ENCODE measurements at regions not wholly inside any gene's neighbourhood (a gene's known extent, or its start where the extent isn't known, plus 50 kb on each side); places are given as distances from the start of the nearest gene placed in this dataset.

- no peak for TF ChIP-seq ZSCAN18 (CRISPR knock-in tag; IDR thresholded peaks at IDR 0.05)
- TF ChIP-seq FOXJ3 (CRISPR knock-in tag; IDR thresholded peaks at IDR 0.05; ENCODE audit: borderline replicate concordance), result no peak
- Mint-ChIP-seq H3K36me3 (peaks cover 12% of the 10 kb centered on the region; the same call in 1 of the 2 replicates), H3K27ac (no peak overlapping the region), H3K9me3 (no peaks in the 10 kb centered on the region), H3K27me3 (ENCODE audit: low read depth) (no peaks in the 10 kb centered on the region), H3K4me3 (no peak overlapping the region), H3K4me1 (peaks cover 25% of the 10 kb centered on the region)
- POLR2A ChIA-PET, result interaction anchor here (0.6 to 0.7 kb wide), 2 partner anchors 26 to 39 kb away, joined by 5 read pairs; no protein-coding TSS in a partner anchor
- ATAC-seq (no peak), DNase-seq (ENCODE audit: low spot score) (no peak)
- CTCF ChIA-PET, result interaction anchor here (0.6 to 3.6 kb wide), 6 partner anchors 8 to 374 kb away, joined by 3 to 54 read pairs (median 4); no protein-coding TSS in a partner anchor
Measured at GRCh38 chr12:124390442-124391097, 95.7 kb downstream of the RFLNA start.

GRCh38 chr12:124389725-124390441, 95.0 kb downstream of the RFLNA start:
- Mint-ChIP-seq H3K4me3 (peak overlapping the region; percentile 55), H3K27me3 (ENCODE audit: low read depth) (no peaks in the 10 kb centered on the region), H3K9me3 (no peaks in the 10 kb centered on the region), H3K27ac (no peak overlapping the region), H3K36me3 (peaks cover 10% of the 10 kb centered on the region; the same call in 1 of the 2 replicates), H3K4me1 (peaks cover 21% of the 10 kb centered on the region)
- no peak for ATAC-seq
- no peak for TF ChIP-seq TCF7 (CRISPR knock-in tag; IDR thresholded peaks at IDR 0.05; ENCODE audit: low read depth)
- TF ChIP-seq GTF2I (CRISPR knock-in tag; conservative IDR thresholded peaks at IDR 0.05), result peak; percentile 85
- DNase-seq (ENCODE audit: low spot score), result no peak
- CTCF ChIA-PET, result interaction anchor here (0.6 to 3.6 kb wide), 13 partner anchors 9 to 519 kb away, joined by 3 to 54 read pairs (median 3); no protein-coding TSS in a partner anchor
- POLR2A ChIA-PET, result interaction anchor here (0.6 to 0.7 kb wide), 2 partner anchors 25 to 38 kb away, joined by 5 read pairs; no protein-coding TSS in a partner anchor

GRCh38 chr12:124389138-124389724, 94.3 kb downstream of the RFLNA start:
- ATAC-seq (peak; percentile 25), DNase-seq (ENCODE audit: low spot score) (peak; percentile 48)
- peak overlapping the region; percentile 55 for H3K4me3 Mint-ChIP-seq
- CTCF ChIA-PET, result interaction anchor here (0.5 to 3.6 kb wide), 24 partner anchors 9 to 1228 kb away, joined by 3 to 54 read pairs (median 4); no protein-coding TSS in a partner anchor
- POLR2A ChIA-PET, result interaction anchor here (0.7 kb wide), 1 partner anchor 40 kb away, joined by 3 read pairs; no protein-coding TSS in a partner anchor
- TF ChIP-seq E2F1 (CRISPR knock-in tag; IDR thresholded peaks at IDR 0.05), result no peak
- TF ChIP-seq NR3C1 (CRISPR knock-in tag; conservative IDR thresholded peaks at IDR 0.05; ENCODE audit: low read depth), result no peak
- no peak for TF ChIP-seq GRHL2 (CRISPR knock-in tag; IDR thresholded peaks at IDR 0.05; ENCODE audit: insufficient replicate concordance, severe bottlenecking)
- no peak for TF ChIP-seq MLX (CRISPR knock-in tag; IDR thresholded peaks at IDR 0.05)
- TF ChIP-seq ZNF396 (CRISPR knock-in tag; IDR thresholded peaks at IDR 0.05; ENCODE audit: borderline replicate concordance), result no peak
- TF ChIP-seq SP1 (CRISPR knock-in tag; conservative IDR thresholded peaks at IDR 0.05), result no peak
- no peak for TF ChIP-seq HMGA2 (CRISPR knock-in tag; IDR thresholded peaks at IDR 0.05)
- no peak for TF ChIP-seq SMAD3 (CRISPR knock-in tag; IDR thresholded peaks at IDR 0.05; ENCODE audit: borderline replicate concordance)
- TF ChIP-seq USF1 (CRISPR knock-in tag; IDR thresholded peaks at IDR 0.05), result no peak
- TF ChIP-seq ARID4B (CRISPR knock-in tag; IDR thresholded peaks at IDR 0.05; ENCODE audit: borderline replicate concordance), result no peak
- TF ChIP-seq STAT6 (CRISPR knock-in tag; conservative IDR thresholded peaks at IDR 0.05; ENCODE audit: low read depth), result no peak
- no peaks in the 10 kb centered on the region for H3K27me3 Mint-ChIP-seq (ENCODE audit: low read depth)
- no peaks in the 10 kb centered on the region for H3K9me3 Mint-ChIP-seq
- no peak overlapping the region for H3K27ac Mint-ChIP-seq
- H3K4me1 Mint-ChIP-seq, result peaks cover 19% of the 10 kb centered on the region
- H3K36me3 Mint-ChIP-seq, result peaks cover 11% of the 10 kb centered on the region; the same call in 1 of the 2 replicates

All from WTC11 (cell line).